GOT3 (cell line): ENCODE measurements at regions not wholly inside any gene's neighbourhood (a gene's known extent, or its start where the extent isn't known, plus 50 kb on each side); places are given as distances from the start of the nearest gene placed in this dataset.

Source experiments
- DNase-seq: peaks from one replicate; lab custom pipeline; 2025; ENCODE audit warnings: mixed read lengths; lab: John Stamatoyannopoulos, UW

GRCh38 chr2:67660015-67660602, 263.0 kb downstream of the ETAA1 start:
- no peak for DNase-seq

DNA sequence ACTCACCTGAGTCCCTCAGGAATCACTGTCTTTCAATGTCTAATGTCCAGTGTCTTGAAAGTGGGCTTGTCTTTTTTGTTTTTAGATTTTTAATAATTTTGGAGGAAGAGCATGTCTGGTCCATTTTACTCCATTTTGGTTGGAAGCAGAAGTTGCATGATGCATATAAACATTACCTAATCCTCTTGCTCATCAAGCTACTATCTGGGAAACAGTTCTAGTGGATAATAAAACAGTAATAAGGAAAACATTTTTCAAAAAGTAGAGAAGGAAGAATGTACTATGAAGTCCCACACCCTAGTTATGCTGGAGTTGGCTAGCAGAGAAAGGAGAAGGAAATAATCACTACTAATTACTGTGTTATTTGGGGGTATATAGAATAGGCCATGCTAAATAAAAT, 263.7 kb downstream of the ETAA1 start:
- no peak for DNase-seq

- DNase-seq, result no peak
Observed at GRCh38 chr2:67662222-67662621, 265.1 kb downstream of the ETAA1 start.

DNA sequence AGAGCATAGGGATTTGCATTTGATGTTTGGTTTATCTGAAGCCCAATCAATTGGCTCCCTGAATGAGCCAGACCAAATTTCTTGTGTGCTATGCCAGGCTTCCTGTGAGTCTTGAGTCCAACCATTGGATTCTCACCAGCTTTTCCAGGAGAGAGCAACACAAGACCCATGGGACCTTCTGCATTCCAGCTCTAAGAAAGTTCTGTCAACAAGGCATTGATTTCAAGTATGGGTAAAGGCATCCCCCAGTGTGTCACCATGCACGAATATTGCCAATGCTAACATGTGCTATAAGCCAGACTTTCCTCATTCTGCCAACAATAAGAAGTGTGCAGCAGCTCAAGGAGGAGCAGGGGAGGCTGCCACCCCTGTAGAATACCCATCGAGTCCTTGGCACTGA, 266.6 kb downstream of the ETAA1 start:
- no peak for DNase-seq

DNA sequence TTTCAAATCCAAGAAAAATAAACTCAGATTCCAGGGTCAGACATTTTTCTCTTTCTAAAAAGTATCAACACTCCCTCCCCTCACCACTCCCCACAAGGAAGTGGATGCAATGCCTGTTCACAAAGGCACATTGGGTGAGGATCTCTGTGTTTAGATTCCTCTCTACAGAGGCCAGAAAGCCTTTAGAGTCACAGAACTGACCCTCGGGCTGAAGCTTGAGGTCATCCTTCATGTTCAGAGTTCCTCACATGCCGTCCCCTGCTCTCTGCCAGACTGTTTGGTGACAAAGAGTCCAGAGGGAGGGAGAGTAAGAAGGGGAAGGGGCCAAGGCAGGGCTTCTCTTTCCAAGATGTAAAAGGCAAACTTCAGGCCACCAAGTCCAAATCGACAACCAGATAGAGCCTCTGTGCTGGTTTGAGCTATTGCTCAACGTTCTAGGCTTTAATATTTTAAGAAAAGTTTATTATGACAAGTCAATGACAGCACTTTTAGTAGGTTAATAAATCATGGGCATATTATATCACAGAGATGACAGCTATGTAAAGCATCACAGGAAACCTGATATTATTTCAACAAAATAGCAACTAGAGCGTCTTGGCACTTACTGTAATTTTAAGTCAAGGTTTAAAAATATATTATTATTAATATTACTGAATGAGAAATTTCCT, 269.4 kb downstream of the ETAA1 start:
- DNase-seq, result no peak

GRCh38 chr2:67667054-67667908, 270.1 kb downstream of the ETAA1 start:
- DNase-seq, result no peak

DNA sequence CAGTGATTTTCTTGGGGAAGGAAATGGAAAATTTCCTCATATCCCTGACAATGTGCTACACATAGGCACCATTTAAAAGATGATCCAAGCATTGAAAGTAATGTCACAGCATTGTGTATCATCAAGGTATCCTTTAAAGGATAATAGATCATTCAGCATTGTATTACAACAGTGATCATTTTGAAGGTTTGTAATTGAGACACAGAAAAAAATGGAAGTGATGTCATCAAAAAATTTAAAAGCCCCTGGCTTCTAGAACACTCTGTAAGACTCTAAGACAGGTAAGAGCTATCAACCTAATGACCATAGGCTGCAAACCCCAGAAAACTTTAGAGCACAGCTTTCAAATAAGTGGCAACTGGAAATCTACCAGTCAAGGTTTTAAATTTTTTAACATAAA, 271.4 kb downstream of the ETAA1 start:
- DNase-seq, result no peak

GRCh38 chr2:67669168-67669567, 272.0 kb downstream of the ETAA1 start:
- DNase-seq, result no peak

- no peak for DNase-seq
Observed at GRCh38 chr2:67669766-67670165, 272.6 kb downstream of the ETAA1 start.

GRCh38 chr2:67670747-67671183, 273.6 kb downstream of the ETAA1 start:
- DNase-seq, result no peak

- no peak for DNase-seq
Observed at GRCh38 chr2:67671464-67672450, 274.6 kb downstream of the ETAA1 start.

- DNase-seq, result no peak
Observed at GRCh38 chr2:67674668-67675067, 277.5 kb downstream of the ETAA1 start.

DNA sequence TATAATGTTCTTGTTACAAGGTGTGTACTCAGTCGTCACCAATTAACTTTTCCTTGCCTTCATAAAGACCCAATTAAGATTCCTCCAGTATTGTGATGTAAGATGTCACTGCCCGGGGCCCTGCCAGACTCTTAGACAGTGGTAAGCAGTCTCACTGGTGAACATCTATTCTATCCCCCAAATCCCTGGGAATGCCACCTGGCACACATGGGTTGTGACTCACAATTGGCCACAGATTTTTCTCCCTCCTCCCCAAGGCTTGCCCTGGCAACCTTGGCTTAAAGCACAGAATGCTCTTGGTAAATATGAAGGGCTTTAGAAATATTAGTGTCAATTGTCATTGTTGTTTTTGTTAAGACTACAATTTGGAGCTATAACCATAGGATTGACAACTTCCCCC, 287.9 kb downstream of the ETAA1 start:
- DNase-seq, result no peak

DNA sequence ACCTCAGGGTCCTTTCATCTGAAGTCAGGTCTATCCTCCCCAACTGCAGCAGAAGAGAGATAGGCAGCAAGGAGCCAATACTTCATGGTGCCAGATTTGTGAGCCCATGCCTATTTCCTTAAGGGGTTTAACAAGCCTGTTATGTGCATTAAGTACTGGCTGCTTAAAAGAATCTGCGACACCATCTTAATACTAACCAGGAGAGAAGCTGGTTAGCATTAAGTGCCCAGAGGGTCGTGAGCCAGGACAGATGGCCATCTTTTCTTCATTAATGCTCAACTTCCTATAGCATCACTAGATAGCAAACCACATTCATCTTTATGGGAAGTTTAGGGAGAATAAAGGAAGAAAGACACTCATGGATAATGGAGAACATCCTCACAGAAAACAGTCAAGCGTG, 289.1 kb downstream of the ETAA1 start:
- no peak for DNase-seq

DNA sequence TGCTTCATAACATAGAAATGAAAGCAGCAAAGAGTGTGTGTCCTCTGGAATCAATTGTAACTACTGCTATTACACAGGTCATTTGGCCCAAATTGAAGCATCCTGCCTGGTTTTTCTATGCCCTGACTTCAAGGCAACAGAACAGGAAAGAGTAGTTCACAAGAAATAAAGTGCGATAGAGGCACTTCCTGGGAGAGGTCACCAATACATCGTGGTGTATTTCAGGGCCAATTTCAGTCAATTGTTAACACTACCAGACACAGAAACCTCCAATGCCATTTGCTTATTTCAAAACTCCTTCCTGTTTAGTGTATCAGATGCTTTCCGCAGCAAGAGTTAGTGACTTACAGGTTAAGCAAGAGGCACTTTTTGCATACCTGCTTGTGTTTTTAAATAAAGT, 292.1 kb downstream of the ETAA1 start:
- no peak for DNase-seq

DNA sequence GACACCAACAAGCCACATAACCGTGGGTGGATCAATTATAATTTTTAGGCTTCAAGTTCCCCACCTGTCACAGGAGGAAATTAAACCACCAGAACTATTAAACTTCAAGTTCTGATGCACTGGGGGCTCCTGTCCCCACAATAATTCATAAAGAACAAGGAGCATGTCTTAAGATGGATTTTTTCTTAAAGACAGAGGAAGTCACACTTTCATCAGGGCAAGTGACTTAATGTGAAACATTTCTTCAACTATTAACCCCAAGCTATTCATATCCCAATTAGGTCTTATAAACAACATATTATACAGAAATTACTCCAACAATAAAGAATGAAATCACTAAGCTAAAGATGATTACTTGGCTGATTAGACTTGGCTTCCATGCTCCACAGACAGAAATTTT, 292.5 kb downstream of the ETAA1 start:
- no peak for DNase-seq

DNA sequence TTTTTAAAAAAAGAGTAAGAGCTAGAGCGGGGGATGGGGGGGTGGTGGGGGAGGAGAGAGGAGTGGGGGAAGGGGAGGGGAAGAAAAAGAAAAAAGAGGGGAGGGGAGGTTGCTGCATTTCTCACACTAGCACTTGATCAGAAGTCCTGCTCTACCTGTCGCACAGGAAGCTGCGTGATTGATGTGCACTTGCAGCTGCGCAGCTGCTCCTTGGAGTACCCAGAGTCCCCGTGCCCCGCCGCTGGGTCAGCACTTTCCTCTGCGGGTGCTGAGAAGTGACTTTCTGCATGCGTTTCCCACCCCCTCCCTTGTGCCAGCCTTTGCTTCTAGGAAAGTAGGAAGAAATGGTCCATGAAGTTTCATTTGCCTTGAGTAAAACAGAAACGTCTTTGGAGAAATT, 297.3 kb downstream of the ETAA1 start:
- DNase-seq, result no peak

GRCh38 chr2:67701011-67701410, 303.9 kb downstream of the ETAA1 start:
- no peak for DNase-seq

DNA sequence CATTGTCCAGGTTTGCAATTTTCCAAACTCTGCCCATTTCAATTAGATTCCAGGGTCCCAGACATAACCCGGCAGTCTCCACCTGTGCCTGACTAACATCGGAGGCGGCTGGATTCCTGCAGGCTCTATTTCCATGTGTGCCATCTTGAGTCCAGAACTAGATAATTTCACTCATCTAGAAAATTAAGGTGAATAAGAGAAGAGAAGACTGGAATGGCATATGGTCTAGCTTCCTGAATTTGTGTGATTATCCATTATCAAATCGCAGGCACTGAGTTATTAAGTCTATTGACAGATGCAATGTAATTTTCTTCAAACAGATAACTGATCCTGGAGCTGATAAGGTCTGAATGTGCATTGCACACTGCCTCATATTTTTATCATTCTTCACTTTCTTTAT, 305.2 kb downstream of the ETAA1 start:
- no peak for DNase-seq

- no peak for DNase-seq
Observed at GRCh38 chr2:67702937-67703336, 305.8 kb downstream of the ETAA1 start.

- DNase-seq, result no peak
Observed at GRCh38 chr2:67706082-67706481, 308.9 kb downstream of the ETAA1 start.

DNA sequence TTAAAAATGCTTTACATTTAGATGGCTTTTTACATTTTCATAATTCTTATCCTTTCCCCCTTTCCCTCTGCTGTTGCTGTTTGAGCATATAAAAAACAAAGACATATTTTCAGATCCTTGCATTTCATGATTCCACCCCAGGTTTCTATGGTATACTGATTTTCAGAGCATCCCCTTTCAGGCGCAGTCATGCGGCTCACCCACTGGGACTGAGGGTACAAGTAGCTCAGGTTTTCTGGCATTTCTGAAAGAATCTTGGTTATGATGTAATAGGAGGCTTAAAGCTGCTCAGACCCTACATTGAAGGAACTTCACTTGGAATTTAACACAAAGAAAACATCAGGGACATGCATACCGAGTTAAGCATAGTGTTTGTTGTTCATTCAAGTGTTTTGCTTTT, 310.8 kb downstream of the ETAA1 start:
- no peak for DNase-seq
